Hindlimb muscle (tissue), 1 donor: ENCODE measurements at regions not wholly inside any gene's neighbourhood (a gene's known extent, or its start where the extent isn't known, plus 50 kb on each side); places are given as distances from the start of the nearest gene placed in this dataset.
"Not testable (repeated sequence)": the region's sequence is repeated elsewhere in the genome, so short reads cannot be mapped to it uniquely, and the experiment has no call there.

Experiments used
- DNase-seq: peaks from one replicate; pipeline ENCODE4 v3.0.0-alpha.2; 2013

GRCh38 chr6:121645100-121645745, 209.8 kb downstream of the GJA1 start:
- DNase-seq, result no peak

GRCh38 chr6:121647905-121648304, 212.5 kb downstream of the GJA1 start:
- DNase-seq, result no peak

- DNase-seq, result no peak
These were observed 214.5 kb downstream of the GJA1 start for GRCh38 chr6:121649951-121650350.

GRCh38 chr6:121651420-121651819, 216.0 kb downstream of the GJA1 start:
- DNase-seq, result no peak

- DNase-seq, result no peak
These were observed 216.8 kb downstream of the GJA1 start for GRCh38 chr6:121652223-121652622.

- peak; percentile 7 for DNase-seq
These were observed 217.5 kb downstream of the GJA1 start for GRCh38 chr6:121652726-121653623.

GRCh38 chr6:121653624-121654008, 218.2 kb downstream of the GJA1 start:
- DNase-seq, result no peak

- no peak for DNase-seq
These were observed 222.5 kb downstream of the GJA1 start for GRCh38 chr6:121657972-121658371.

DNA sequence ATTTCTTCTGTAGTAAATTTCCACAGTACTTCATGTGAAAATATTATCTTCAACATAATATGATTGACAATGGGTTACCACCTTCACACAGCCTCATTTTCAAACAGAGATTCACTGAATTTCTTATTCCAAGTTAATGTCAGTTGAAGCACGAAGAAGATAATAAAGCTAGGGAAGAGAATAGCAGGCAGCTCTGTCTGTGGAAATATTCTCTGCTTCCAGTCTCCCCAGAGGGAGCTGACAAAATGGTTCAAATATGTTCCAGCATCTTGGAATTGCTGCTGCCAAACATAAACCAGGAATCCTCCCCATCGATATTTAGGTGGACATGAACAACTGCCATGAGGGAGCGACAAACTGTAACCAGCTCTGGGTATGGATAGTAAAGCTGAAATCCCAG, 224.8 kb downstream of the GJA1 start:
- no peak for DNase-seq

GRCh38 chr6:121663292-121663810, 227.9 kb downstream of the GJA1 start:
- DNase-seq, result no peak

- no peak for DNase-seq
These were observed 228.7 kb downstream of the GJA1 start for GRCh38 chr6:121664158-121664557.

DNA sequence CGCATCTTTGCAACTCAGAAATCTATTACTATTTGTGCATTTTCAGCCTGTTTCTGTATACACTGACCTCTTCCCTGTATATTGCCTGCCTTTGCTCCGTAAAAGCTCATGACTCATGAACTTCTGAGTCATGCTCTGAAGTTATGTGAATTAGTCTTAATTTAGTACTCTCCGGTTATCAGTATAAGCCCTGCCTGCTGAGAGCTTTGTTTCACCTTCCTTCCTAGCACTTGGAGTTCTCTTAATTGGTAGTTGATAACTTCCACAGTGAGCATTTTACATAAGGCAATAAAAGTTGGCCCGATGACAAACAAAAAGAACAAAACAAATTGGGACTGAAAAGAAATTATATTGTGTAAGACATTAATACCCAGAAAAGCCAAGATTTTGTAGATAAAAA, 231.4 kb downstream of the GJA1 start:
- no peak for DNase-seq

- no peak for DNase-seq
These were observed 232.8 kb downstream of the GJA1 start for GRCh38 chr6:121668259-121668658.

GRCh38 chr6:121670511-121670910, 235.1 kb downstream of the GJA1 start:
- DNase-seq, result no peak

DNA sequence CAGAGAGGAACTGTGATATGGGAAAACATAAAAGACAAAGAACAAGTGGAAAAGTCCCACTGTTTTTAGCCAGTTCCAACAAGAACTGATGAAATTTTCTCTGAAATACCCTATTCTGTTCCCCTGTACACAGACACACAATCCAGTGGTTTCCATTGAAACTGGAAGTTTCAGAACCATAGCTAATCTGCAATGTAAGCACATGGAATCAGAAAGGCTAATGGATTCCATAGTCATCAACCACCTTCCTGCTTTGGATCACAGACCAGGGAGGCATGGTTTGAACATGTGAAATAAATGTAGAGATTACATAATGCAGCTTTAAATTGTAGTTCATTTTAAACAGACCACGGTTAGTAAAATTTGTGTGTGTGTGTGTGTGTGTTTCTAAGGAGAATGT, 242.1 kb downstream of the GJA1 start:
- DNase-seq, result no peak

DNA sequence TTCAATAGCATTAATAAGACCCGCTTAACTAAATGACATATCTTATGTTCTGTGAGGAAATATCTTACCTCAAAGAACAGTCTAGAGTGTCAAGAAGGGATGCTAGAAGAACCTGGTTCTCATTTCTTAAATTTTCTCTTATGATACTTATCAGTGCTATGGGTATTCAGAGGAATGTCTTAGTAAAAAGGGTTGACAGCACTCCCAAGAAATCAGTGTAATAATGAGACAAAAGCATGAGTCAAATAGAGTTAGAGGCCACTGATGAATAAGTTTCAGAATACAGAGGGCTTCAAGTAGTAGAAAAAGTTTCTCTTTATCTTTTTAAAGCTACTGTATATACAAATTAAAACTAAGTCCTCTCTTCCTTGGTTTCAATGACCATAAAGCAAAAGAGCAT, 242.8 kb downstream of the GJA1 start:
- no peak for DNase-seq

DNA sequence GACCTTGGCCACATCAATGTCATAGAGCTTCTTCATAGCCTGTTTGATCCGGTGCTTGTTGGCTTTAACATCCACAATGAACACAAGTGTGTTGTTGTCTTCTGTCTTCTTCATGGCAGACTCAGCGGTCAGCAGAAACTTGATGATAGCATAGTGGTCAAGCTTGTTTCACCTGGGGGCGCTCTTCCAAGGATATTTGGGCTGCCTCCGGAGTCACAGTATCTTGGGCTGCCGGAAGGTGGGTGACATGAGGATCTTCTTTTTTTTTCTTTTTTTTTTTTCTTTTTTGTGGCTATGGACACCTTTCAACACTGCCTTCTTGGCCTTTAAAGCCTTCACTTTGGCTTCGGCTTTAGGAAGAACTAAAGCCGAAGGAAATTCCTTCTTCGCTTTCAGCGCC, 244.6 kb downstream of the GJA1 start:
- DNase-seq, result no peak

DNA sequence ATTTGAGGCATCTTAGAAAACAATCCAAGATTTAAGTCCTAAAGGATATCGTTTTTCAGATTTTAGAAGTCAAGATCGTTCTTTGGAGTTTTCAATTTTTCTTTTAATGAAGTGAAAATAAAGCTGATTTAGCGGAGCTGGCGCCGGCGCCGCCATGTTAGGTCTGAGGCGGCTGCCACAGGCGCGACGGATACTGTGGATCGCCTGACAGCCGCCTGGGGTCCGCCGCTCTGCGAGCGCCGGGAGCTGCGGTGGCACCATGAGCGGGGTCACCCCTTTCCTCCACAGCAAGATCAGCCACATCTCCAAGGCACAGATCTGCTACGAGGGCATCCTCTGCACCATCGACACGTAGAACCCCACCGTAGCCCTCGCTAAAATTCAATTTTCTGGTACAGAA, 247.2 kb downstream of the GJA1 start:
- no peak for DNase-seq

DNA sequence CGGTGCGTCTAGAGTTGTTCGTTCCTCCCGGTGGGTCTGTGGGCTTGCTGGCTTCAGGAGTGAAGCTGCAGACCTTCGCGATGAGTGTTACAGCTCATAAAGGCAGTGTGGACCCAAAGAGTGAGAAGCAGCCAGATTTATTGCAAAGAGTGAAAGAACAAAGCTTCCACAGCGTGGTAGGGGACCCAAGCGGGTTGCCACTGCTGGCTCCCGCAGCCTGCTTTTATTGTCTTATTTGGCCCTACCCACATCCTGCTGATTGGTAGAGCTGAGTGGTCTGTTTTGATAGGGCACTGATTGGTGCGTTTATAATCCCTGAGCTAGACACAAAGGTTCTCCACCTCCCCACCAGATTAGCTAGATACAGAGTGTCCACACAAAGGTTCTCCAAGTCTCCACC, 250.4 kb downstream of the GJA1 start:
- not testable (repeated sequence) for DNase-seq

- no peak for DNase-seq
These were observed 251.2 kb downstream of the GJA1 start for GRCh38 chr6:121686611-121687023.

GRCh38 chr6:121688974-121689373, 253.5 kb downstream of the GJA1 start:
- no peak for DNase-seq

DNA sequence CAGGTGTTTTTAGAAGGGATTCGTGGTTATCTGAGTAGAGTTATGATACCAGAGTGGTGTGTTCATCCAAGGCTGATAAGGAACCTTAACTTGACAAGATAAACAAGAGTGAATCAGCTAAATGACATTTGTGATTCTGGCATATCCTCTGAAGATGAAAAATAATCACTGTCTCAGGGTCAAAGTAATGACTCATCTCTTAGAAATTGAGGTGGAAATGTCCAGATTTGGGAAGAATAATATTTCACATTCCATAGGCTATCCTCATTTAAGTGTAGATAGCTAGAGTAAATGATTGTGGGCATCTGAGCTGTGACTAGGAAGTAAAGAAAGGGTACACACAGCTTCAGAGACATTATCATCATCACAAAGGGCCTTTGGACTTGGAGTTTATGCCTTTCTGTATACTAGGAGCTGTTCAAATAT, 255.7 kb downstream of the GJA1 start:
- no peak for DNase-seq

GRCh38 chr6:121694389-121694788, 258.9 kb downstream of the GJA1 start:
- no peak for DNase-seq

- peak; percentile 38 for DNase-seq
These were observed 259.4 kb downstream of the GJA1 start for GRCh38 chr6:121694801-121695251.
